ENCODE measurements at regions not wholly inside any gene's neighbourhood (a gene's known extent, or its start where the extent isn't known, plus 50 kb on each side); places are given as distances from the start of the nearest gene placed in this dataset.

DNA sequence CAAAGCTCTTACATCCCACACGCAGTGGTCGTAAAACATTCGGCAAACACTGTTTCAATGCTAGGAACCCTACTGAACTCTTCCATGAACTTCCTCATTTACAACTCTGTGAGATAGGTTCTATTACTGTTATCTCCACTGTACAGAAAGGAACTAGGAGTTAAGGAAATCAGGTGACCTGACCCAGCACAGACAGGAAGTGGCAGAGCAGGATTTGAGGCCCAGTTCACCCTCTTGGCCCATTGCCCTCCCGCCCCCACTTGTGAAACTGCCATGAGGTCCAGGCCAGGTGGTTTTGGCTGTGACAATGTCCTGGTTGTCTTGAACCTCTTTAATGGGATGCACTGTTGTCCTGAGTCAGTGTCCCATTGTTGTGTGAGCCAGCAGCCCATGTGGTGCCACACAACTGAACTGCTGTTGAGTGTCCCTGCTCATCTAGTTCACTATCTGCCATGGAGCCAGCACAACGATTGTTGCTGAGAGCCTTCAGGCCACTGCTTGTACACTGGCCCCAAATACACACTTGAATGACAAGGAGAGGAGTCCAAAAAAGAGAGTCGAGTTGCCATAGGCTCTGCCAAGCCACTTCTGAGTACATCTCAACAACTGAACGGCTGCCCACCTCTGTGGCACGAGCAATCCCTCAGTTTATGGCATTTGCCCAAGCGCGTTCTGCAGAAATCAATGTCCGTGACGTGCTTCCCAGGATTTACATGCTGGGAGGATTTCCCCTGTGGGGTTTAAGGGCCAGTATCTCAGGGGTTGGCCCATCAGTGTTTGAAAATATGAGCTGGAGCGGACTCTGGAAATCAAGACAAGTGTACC, 484.6 kb downstream of the TSHZ3 start:
- no peaks in the 10 kb centered on the region for H3K36me3 ChIP-seq
- no peak for ATAC-seq
- peaks cover 5% of the 10 kb centered on the region for H3K27me3 ChIP-seq
- WGBS, 2 donors (ENCODE audit: low coverage in 1 of 2) = 87 to 89% methylated on average over 8 to 11 of the region's 13 CpGs
- no peaks in the 10 kb centered on the region for H3K4me1 ChIP-seq
- H3K4me3 ChIP-seq = no peak overlapping the region
- peaks cover 0 to 5% (median 0%) of the 10 kb centered on the region in 3 donors for H3K9me3 ChIP-seq
- no peak overlapping the region for H3K27ac ChIP-seq
- TF ChIP-seq, protein P1, sequence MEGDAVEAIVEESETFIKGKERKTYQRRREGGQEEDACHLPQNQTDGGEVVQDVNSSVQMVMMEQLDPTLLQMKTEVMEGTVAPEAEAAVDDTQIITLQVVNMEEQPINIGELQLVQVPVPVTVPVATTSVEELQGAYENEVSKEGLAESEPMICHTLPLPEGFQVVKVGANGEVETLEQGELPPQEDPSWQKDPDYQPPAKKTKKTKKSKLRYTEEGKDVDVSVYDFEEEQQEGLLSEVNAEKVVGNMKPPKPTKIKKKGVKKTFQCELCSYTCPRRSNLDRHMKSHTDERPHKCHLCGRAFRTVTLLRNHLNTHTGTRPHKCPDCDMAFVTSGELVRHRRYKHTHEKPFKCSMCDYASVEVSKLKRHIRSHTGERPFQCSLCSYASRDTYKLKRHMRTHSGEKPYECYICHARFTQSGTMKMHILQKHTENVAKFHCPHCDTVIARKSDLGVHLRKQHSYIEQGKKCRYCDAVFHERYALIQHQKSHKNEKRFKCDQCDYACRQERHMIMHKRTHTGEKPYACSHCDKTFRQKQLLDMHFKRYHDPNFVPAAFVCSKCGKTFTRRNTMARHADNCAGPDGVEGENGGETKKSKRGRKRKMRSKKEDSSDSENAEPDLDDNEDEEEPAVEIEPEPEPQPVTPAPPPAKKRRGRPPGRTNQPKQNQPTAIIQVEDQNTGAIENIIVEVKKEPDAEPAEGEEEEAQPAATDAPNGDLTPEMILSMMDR (IDR thresholded peaks at IDR 0.05) = no peak
- TF ChIP-seq POLR2A (IDR thresholded peaks at IDR 0.05) (no peak), EP300 (IDR thresholded peaks at IDR 0.05) (no peak), POLR2AphosphoS5 (IDR thresholded peaks at IDR 0.05) (no peak)

DNA sequence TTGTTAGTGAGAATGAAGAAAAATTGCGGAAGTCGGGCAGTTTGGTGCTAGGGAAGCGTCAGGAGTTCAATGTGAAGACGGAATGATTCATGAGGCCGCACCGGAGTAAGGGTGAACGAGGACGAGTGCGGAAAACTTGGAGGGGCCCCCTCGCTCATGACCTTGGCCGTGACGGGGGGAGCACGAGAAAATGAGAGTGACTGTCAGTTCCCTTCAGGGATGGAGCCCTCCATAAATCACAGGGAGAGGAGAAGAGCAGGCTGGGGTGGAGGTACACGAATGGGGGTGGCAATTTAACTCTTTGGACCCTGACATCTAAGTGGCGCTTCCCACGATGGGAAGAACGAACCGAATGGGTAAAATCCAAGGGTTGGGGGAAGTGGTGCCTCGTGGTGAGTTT, 486.4 kb downstream of the TSHZ3 start:
- WGBS, 2 donors (ENCODE audit: low coverage in 1 of 2) = 82% methylated on average over 8 to 16 of the region's 19 CpGs

DNA sequence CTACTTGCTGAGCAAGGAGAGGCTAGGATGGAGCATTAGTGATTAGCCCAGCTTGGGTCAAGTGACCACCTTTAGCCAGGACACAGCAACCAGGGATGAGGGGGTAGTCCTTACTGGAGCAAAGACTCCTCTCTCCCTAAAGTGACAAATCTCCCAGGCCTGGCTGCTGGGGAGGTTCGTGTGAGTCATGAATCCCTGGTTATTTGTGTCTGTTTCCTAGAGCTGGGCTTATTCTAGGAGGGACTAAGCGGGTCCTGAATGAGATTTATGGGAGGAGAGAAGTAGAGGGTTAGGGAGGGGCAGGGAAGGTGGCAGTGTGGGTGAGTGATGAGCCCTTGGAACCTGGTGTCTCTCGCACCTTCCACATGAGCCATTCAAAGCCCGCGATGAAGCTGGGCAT, 487.3 kb downstream of the TSHZ3 start:
- H3K36me3 ChIP-seq = no peaks in the 10 kb centered on the region

More for the DNA sequence above, 486.4 kb downstream of the TSHZ3 start:
- Histone ChIP-seq H3K27me3 (peaks cover 5% of the 10 kb centered on the region), H3K9me3 (peaks cover 0 to 5% (median 0%) of the 10 kb centered on the region in 3 donors), H3K4me1 (no peaks in the 10 kb centered on the region), H3K27ac (no peak overlapping the region), H3K4me3 (no peak overlapping the region), H3K36me3 (no peaks in the 10 kb centered on the region)
- no peak for ATAC-seq
- TF ChIP-seq EP300 (IDR thresholded peaks at IDR 0.05) (no peak), POLR2A (IDR thresholded peaks at IDR 0.05) (no peak), POLR2AphosphoS5 (IDR thresholded peaks at IDR 0.05) (no peak)
- TF ChIP-seq, protein P1 (IDR thresholded peaks at IDR 0.05) = no peak

DNA sequence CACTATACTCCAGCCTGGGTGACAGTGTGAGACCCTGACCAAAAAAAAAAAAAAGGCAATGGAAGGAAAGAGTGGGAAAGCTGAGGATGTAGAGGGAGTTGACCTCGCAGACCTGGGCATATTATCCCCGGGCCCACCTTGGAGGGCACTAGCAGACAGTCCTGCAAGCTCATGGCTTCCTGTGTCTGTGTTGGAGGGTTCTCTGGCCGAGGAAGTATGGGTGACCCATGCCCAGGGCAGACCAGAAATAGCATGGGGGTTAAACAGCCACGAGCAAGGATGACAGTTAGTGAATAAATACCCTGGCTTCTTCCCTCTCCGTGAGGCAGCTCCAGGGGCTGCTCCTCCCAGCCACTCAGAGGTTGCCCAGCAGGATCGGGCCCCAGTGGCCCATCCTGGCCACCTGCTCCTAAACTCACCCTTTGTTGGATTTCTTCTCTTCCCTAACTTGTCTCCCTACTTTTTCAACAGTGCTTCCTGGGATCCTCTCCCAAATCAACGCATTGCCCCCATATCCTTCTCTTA, 485.8 kb downstream of the ZNF536 start:
- WGBS, 2 donors (ENCODE audit: low coverage in 1 of 2) = 74 to 80% methylated on average over 4 to 7 of the region's 7 CpGs
- TF ChIP-seq POLR2A (IDR thresholded peaks at IDR 0.05) = no peak
- TF ChIP-seq, protein P1 (IDR thresholded peaks at IDR 0.05) = no peak
- no peak for TF ChIP-seq EP300 (IDR thresholded peaks at IDR 0.05)
- no peak for TF ChIP-seq POLR2AphosphoS5 (IDR thresholded peaks at IDR 0.05)
- no peaks in the 10 kb centered on the region for H3K4me1 ChIP-seq
- H3K4me3 ChIP-seq = no peak overlapping the region
- H3K9me3 ChIP-seq = peaks cover 0 to 5% (median 0%) of the 10 kb centered on the region in 3 donors
- peaks cover 5% of the 10 kb centered on the region for H3K27me3 ChIP-seq
- no peak overlapping the region for H3K27ac ChIP-seq
- no peaks in the 10 kb centered on the region for H3K36me3 ChIP-seq
- ATAC-seq = no peak

More for the DNA sequence above, 487.3 kb downstream of the TSHZ3 start:
- Histone ChIP-seq H3K4me3 (no peak overlapping the region), H3K27ac (no peak overlapping the region), H3K27me3 (peaks cover 5% of the 10 kb centered on the region), H3K9me3 (peaks cover 0 to 5% (median 0%) of the 10 kb centered on the region in 3 donors), H3K4me1 (no peaks in the 10 kb centered on the region)
- 84 to 90% methylated on average over 4 of the region's 5 CpGs for WGBS, 2 donors (ENCODE audit: low coverage in 1 of 2)
- TF ChIP-seq, protein P1 (IDR thresholded peaks at IDR 0.05) = no peak
- no peak for TF ChIP-seq POLR2AphosphoS5 (IDR thresholded peaks at IDR 0.05)
- no peak for TF ChIP-seq EP300 (IDR thresholded peaks at IDR 0.05)
- no peak for TF ChIP-seq POLR2A (IDR thresholded peaks at IDR 0.05)
- ATAC-seq = no peak

DNA sequence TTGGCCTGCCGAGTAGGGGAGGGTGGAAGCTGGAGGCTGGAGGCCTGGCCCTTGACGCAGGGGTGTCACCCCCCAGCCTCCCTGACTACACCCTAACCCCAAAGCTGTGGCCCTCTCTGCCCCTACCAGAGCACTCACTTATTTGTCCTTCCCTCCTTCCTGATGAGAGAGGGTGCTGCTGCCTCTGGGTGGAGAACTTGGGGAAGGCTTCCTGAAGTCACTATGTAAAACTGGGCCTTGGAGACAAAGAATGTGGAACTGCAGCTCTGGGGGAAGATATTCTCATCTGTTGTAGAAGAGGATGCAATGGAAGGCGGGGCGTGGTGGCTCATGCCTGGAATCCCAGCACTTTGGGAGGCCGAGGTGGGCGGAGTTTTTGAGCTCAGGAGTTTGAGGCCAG, 485.2 kb downstream of the ZNF536 start:
- no peak overlapping the region for H3K4me3 ChIP-seq
- no peaks in the 10 kb centered on the region for H3K36me3 ChIP-seq
- 87 to 92% methylated on average over 2 to 3 of the region's 6 CpGs for WGBS, 2 donors (ENCODE audit: low coverage in 1 of 2)
- H3K9me3 ChIP-seq = peaks cover 0 to 5% (median 0%) of the 10 kb centered on the region in 3 donors
- TF ChIP-seq EP300 (IDR thresholded peaks at IDR 0.05) = no peak
- TF ChIP-seq POLR2AphosphoS5 (IDR thresholded peaks at IDR 0.05) = no peak
- TF ChIP-seq, protein P1 (IDR thresholded peaks at IDR 0.05) = no peak
- no peak for TF ChIP-seq POLR2A (IDR thresholded peaks at IDR 0.05)
- H3K27me3 ChIP-seq = peaks cover 5% of the 10 kb centered on the region
- no peak for ATAC-seq
- H3K27ac ChIP-seq = no peak overlapping the region
- no peaks in the 10 kb centered on the region for H3K4me1 ChIP-seq

All from gastroesophageal sphincter (tissue), 4 donors.